ENCODE measurements at regions not wholly inside any gene's neighbourhood (a gene's known extent, or its start where the extent isn't known, plus 50 kb on each side); places are given as distances from the start of the nearest gene placed in this dataset.

DNA sequence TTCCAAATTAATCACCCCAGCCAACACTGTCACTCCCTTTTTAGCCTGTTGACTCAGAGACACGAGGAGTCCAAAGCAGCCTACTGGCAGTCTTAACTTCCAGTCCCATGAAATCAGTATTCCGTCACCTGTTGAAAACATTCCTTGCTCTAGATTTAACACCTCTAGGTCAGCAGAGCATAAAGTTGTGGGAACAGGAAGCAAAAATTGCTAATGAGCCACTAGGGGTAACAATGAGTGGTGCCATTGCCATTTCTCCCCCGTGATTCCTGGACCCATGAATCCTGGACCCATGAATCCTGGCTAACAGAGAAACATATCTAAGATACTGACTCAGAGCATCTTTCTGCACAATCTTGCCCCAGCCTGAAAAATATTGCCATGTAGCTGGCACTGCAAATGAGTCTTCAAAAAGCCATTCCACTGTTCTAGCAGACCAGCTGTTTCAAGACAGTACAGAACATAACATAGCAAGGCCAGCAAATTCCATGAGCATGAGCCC lies 252.7 kb upstream of the PTER start:
- no TSS peak for BruUV-seq (replicated peaks)
- H3K36me3 ChIP-seq (ENCODE audit: control insufficient read depth, insufficient read depth, low read length), result no peaks in the 10 kb centered on the region
- no peaks in the 10 kb centered on the region for H3K9me1 ChIP-seq (ENCODE audit: control insufficient read depth, insufficient read depth, low read length)
- H2AFZ ChIP-seq (ENCODE audit: low read depth, low read length), result no peak overlapping the region
- H4K20me1 ChIP-seq (replicated peaks; ENCODE audit: control insufficient read depth, insufficient read depth, low read length), result no peaks in the 10 kb centered on the region
- H3K27me3 ChIP-seq (ENCODE audit: control insufficient read depth in 2 of 2, insufficient read depth in 2 of 2, low read length in 2 of 2), result no peaks in the 10 kb centered on the region
- WGBS (ENCODE audit: insufficient coverage, low coverage, missing lambda C conversion rate), result 0% methylated on average over 3 of the region's 3 CpGs
- no peak for DNase-seq (ENCODE audit: extremely low read depth in 1 of 4, low spot score in 3 of 4)
- no peaks in the 10 kb centered on the region for H3K4me1 ChIP-seq (replicated peaks in 1 of 2; ENCODE audit: control insufficient read depth in 2 of 2, insufficient read depth in 2 of 2, low read length in 2 of 2)
- intact Hi-C loops (cut with micrococcal nuclease), result no loop called here
- FAIRE-seq, result no peak
- H3K9me3 ChIP-seq (replicated peaks; ENCODE audit: control insufficient read depth, insufficient read depth, low read depth, low read length), result no peaks in the 10 kb centered on the region
- ChIA-PET CTCF (ENCODE audit: low intra/inter-chr PET ratio) (no interaction called here), POLR2A (interaction anchor here (0.7 kb wide), 1 partner anchor 162 kb away, joined by 3 read pairs; no protein-coding TSS in a partner anchor)
- H3K79me2 ChIP-seq (ENCODE audit: control insufficient read depth, insufficient read depth, low read length), result no peaks in the 10 kb centered on the region
- H3K4me2 ChIP-seq (ENCODE audit: insufficient read depth, low read length), result no peak overlapping the region
- in situ Hi-C loops (cut with MboI), result no loop called here
- no peak overlapping the region for H3K4me3 ChIP-seq
- no peak overlapping the region for H3K27ac ChIP-seq (ENCODE audit: extremely low read depth, low read depth, low read length)
- no peak for ATAC-seq
- no peak overlapping the region for H3K9ac ChIP-seq (ENCODE audit: insufficient read depth in 1 of 2, low read depth in 2 of 2, low read length in 2 of 2)
- TF ChIP-seq RBM22 (IDR thresholded peaks at IDR 0.05; ENCODE audit: low read depth, low read length, poor library complexity, severe bottlenecking) (no peak), CBX2 (IDR thresholded peaks at IDR 0.05; ENCODE audit: insufficient read depth, low read length, poor library complexity, severe bottlenecking) (no peak), ZNF561 (CRISPR knock-in tag; conservative IDR thresholded peaks at IDR 0.05) (no peak), TAL1 (IDR thresholded peaks at IDR 0.05) (no peak), ZKSCAN3 (CRISPR knock-in tag; IDR thresholded peaks at IDR 0.05) (no peak), ZNF165 (CRISPR knock-in tag; IDR thresholded peaks at IDR 0.05; ENCODE audit: borderline replicate concordance) (no peak), EGR1 (conservative IDR thresholded peaks at IDR 0.05) (no peak), SIN3A (IDR thresholded peaks at IDR 0.05; ENCODE audit: borderline replicate concordance in 2 of 2, control insufficient read depth in 1 of 2, low read depth in 2 of 2, low read length in 2 of 2) (no peak), ZNF277 (CRISPR knock-in tag; IDR thresholded peaks at IDR 0.05; ENCODE audit: borderline replicate concordance) (no peak), GATAD2B (IDR thresholded peaks at IDR 0.05; ENCODE audit: borderline replicate concordance) (no peak), IRF1 (CRISPR knock-in tag; IDR thresholded peaks at IDR 0.05; ENCODE audit: borderline replicate concordance) (no peak), POU5F1 (IDR thresholded peaks at IDR 0.05; ENCODE audit: borderline replicate concordance, low read depth, low read length, partially characterized antibody) (no peak), ZFPM2 (CRISPR knock-in tag; IDR thresholded peaks at IDR 0.05) (no peak), BACH1 (tag; IDR thresholded peaks at IDR 0.05) (no peak), CHD2 (IDR thresholded peaks at IDR 0.05; ENCODE audit: low read depth, low read length) (no peak), TFAM (CRISPR knock-in tag; conservative IDR thresholded peaks at IDR 0.05) (no peak)
- TF ChIP-seq, protein P1, sequence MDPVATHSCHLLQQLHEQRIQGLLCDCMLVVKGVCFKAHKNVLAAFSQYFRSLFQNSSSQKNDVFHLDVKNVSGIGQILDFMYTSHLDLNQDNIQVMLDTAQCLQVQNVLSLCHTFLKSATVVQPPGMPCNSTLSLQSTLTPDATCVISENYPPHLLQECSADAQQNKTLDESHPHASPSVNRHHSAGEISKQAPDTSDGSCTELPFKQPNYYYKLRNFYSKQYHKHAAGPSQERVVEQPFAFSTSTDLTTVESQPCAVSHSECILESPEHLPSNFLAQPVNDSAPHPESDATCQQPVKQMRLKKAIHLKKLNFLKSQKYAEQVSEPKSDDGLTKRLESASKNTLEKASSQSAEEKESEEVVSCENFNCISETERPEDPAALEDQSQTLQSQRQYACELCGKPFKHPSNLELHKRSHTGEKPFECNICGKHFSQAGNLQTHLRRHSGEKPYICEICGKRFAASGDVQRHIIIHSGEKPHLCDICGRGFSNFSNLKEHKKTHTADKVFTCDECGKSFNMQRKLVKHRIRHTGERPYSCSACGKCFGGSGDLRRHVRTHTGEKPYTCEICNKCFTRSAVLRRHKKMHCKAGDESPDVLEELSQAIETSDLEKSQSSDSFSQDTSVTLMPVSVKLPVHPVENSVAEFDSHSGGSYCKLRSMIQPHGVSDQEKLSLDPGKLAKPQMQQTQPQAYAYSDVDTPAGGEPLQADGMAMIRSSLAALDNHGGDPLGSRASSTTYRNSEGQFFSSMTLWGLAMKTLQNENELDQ (CRISPR knock-in tag; IDR thresholded peaks at IDR 0.05; ENCODE audit: borderline replicate concordance), result no peak
